Mesenchymal stem cell (in vitro differentiated cells and primary cell): ENCODE measurements at regions not wholly inside any gene's neighbourhood (a gene's known extent, or its start where the extent isn't known, plus 50 kb on each side); places are given as distances from the start of the nearest gene placed in this dataset.

Experiments used
- DNase-seq: peaks from one replicate; pipeline ENCODE4 v3.0.0-alpha.2; 2013
- H2AFZ ChIP-seq: one replicate; pipeline ENCODE4 v1.6.1; 2013; ENCODE audit warnings: low read depth, mild to moderate bottlenecking, control low read depth, inconsistent platforms, low read length, moderate library complexity
- H2AK5ac ChIP-seq: 2 replicates; pipeline ENCODE4 v1.6.1; 2013; ENCODE audit warnings: low read length, moderate library complexity, mild to moderate bottlenecking, inconsistent platforms; ENCODE audit not compliant: severe bottlenecking
- H2BK120ac ChIP-seq: one replicate; pipeline ENCODE4 v1.6.1; 2013; ENCODE audit warnings: low read depth, mild to moderate bottlenecking, inconsistent platforms, low read length, moderate library complexity
- H2BK12ac ChIP-seq, 2 experiments: one replicate each; pipeline ENCODE4 v1.6.1; 2013; ENCODE audit warnings: inconsistent platforms in 2 of 2, low read length in 2 of 2, mild to moderate bottlenecking in 2 of 2, moderate library complexity in 2 of 2, control low read depth in 1 of 2
- H2BK15ac ChIP-seq: one replicate; pipeline ENCODE4 v1.6.1; 2013; ENCODE audit warnings: mild to moderate bottlenecking, low read depth, inconsistent platforms; ENCODE audit not compliant: poor library complexity, severe bottlenecking
- H2BK5ac ChIP-seq: 2 replicates; pipeline ENCODE4 v1.6.1; 2013; ENCODE audit warnings: low read depth, mild to moderate bottlenecking, low read length, control low read depth, inconsistent platforms; ENCODE audit not compliant: poor library complexity, severe bottlenecking
- H3K14ac ChIP-seq, 2 experiments: one replicate each; pipeline ENCODE4 v1.6.1; 2013; ENCODE audit warnings: inconsistent platforms in 2 of 2, low read length in 2 of 2, control low read depth in 1 of 2, mild to moderate bottlenecking in 1 of 2, moderate library complexity in 1 of 2
- H3K18ac ChIP-seq, 2 experiments: one replicate each; pipeline ENCODE4 v1.6.1; 2013; ENCODE audit warnings: inconsistent platforms in 2 of 2, low read length in 2 of 2, control low read depth in 1 of 2, low read depth in 1 of 2, mild to moderate bottlenecking in 1 of 2
- H3K23ac ChIP-seq, 2 experiments: one replicate each; pipeline ENCODE4 v1.6.1; 2013; ENCODE audit warnings: inconsistent platforms in 2 of 2, low read length in 2 of 2, mild to moderate bottlenecking in 2 of 2, moderate library complexity in 2 of 2, control low read depth in 1 of 2
- H3K27ac ChIP-seq: 2 replicates; pipeline ENCODE4 v1.5.1; 2013; ENCODE audit warnings: mild to moderate bottlenecking, moderate library complexity, low read length, control low read depth, inconsistent platforms; ENCODE audit not compliant: poor library complexity, severe bottlenecking
- H3K27me3 ChIP-seq, 2 experiments: 2 replicates each; pipeline versions ENCODE4 v1.6.1 to v1.7.0; 2013; ENCODE audit warnings: low read length in 2 of 2, mild to moderate bottlenecking in 2 of 2, moderate library complexity in 2 of 2, control low read depth in 1 of 2, inconsistent platforms in 1 of 2; ENCODE audit not compliant: control insufficient read depth in 1 of 2, insufficient read depth in 1 of 2
- H3K36me3 ChIP-seq, 2 experiments: 2 replicates each; pipeline versions ENCODE4 v1.6.1 to v1.7.0; 2013; ENCODE audit warnings: low read length in 2 of 2, control low read depth in 1 of 2, inconsistent platforms in 1 of 2, low read depth in 1 of 2, mild to moderate bottlenecking in 1 of 2; ENCODE audit not compliant: insufficient read depth in 2 of 2, control insufficient read depth in 1 of 2
- H3K4ac ChIP-seq, 2 experiments: one replicate each; pipeline ENCODE4 v1.6.1; 2013; ENCODE audit warnings: inconsistent platforms in 2 of 2, low read length in 2 of 2, mild to moderate bottlenecking in 2 of 2, moderate library complexity in 2 of 2, control low read depth in 1 of 2, low read depth in 1 of 2
- H3K4me1 ChIP-seq: 2 replicates; pipeline ENCODE4 v1.6.1; 2013; ENCODE audit warnings: low read depth, low read length, control low read depth; ENCODE audit not compliant: control insufficient read depth, insufficient read depth
- H3K4me2 ChIP-seq: 2 replicates; pipeline ENCODE4 v1.6.1; 2013; ENCODE audit warnings: low read length, mild to moderate bottlenecking, inconsistent platforms; ENCODE audit not compliant: poor library complexity, severe bottlenecking
- H3K4me3 ChIP-seq, 2 experiments: 2 replicates each; pipeline versions ENCODE4 v1.5.1 to v1.7.0; 2013; ENCODE audit warnings: low read length in 2 of 2, mild to moderate bottlenecking in 2 of 2, control low read depth in 1 of 2, low read depth in 1 of 2; ENCODE audit not compliant: insufficient read depth in 1 of 2
- H3K79me1 ChIP-seq: replicated peaks from 2 replicates; pipeline ENCODE4 v1.6.1; 2013; ENCODE audit warnings: mild to moderate bottlenecking, control low read depth, low read length, inconsistent platforms; ENCODE audit not compliant: poor library complexity, severe bottlenecking
- H3K9ac ChIP-seq: 2 replicates; pipeline ENCODE4 v1.7.0; 2013; ENCODE audit warnings: mild to moderate bottlenecking, low read length, moderate library complexity
- H3K9me3 ChIP-seq: 2 replicates; pipeline ENCODE4 v1.7.0; 2013; ENCODE audit warnings: mild to moderate bottlenecking, low read length; ENCODE audit not compliant: control insufficient read depth
- H4K8ac ChIP-seq: one replicate; pipeline ENCODE4 v1.6.1; 2013; ENCODE audit warnings: inconsistent platforms, mild to moderate bottlenecking, low read length, moderate library complexity
- H4K91ac ChIP-seq: one replicate; pipeline ENCODE4 v1.6.1; 2013; ENCODE audit warnings: mild to moderate bottlenecking, low read length, inconsistent platforms
- WGBS: methylation state at CpG from one replicate; pipeline ENCODE4 v1.1.7; 2013; ENCODE audit warnings: mixed read lengths; 5-methylcytosine and 5-hydroxymethylcytosine counted together

DNA sequence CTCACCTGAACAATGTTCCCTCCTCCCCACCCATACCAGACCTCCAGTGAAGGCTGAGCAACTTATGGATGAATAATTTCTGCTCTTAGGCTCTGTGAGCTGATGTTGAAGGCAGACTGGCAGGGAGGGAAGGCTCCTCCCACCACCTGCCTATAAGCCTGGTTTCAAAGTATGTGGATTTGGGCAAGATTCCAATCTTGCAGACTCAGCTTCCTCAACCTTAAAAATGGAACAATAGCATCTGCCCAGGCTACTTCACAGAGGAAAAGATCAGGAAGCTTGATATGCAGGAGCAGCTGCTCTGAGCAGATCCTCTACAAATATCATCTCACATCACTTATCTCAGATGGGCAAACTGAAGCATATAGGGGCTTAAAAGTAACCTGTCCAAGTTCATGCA lies 112.2 kb downstream of the ZFP36L2 start:
- Histone ChIP-seq H3K4ac (no peak overlapping the region), H3K79me1 (no peaks in the 10 kb centered on the region), H4K8ac (no peak overlapping the region), H3K4me3 (no peak overlapping the region), H2BK15ac (no peak overlapping the region), H3K14ac (no peak overlapping the region), H2BK12ac (no peak overlapping the region), H3K9ac (no peak overlapping the region), H3K18ac (no peak overlapping the region), H2BK120ac (no peak overlapping the region), H2AK5ac (no peak overlapping the region), H3K27ac (no peak overlapping the region), H4K91ac (no peak overlapping the region), H3K23ac (no peak overlapping the region), H3K9me3 (peaks cover 2% of the 10 kb centered on the region), H2BK5ac (no peak overlapping the region), H3K36me3 (no peaks in the 10 kb centered on the region), H2AFZ (no peak overlapping the region), H3K27me3 (no peaks in the 10 kb centered on the region), H3K4me1 (peaks cover 6% of the 10 kb centered on the region), H3K4me2 (no peak overlapping the region)
- DNase-seq: no peak

DNA sequence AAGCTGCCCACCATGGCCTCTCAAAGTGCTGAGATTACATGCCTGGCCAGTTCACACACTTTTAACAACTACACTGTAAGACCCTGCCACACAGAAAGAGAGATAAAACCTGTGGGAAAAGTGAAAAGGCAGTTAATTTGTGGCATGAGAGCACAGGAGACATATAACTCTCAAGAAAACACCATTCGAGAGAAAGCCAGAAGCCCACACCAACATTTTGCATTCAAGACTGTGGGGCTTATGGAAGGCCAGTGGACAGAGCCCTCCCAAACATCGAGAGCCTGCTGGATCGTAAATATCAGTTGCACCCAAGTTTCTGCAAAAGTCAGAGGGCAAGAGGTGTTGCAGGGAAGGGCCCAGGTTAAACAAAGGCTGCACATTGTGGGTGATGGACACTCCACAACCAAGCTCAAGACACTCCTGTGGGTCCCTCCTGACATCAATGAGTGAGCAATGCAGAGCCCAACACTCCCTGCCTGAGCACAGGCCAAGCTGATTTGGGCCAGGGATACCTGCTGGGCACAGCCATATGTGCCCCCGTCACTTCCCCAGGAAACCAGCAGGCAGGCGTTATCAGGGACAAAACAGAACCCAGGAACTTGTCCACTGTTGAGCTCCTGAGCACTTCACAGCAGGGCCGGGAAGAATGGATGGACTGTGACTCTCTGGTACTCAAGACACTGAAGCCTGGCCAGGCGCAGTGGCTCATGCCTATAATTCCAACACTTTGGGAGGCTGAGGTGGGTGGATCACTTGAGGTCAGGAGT lies 114.4 kb downstream of the ZFP36L2 start:
- H4K91ac ChIP-seq: no peak overlapping the region
- H3K4ac ChIP-seq: no peak overlapping the region
- H3K79me1 ChIP-seq: no peaks in the 10 kb centered on the region
- no peak overlapping the region for H3K4me3 ChIP-seq
- no peak overlapping the region for H3K9ac ChIP-seq
- no peak overlapping the region for H3K4me2 ChIP-seq
- H3K18ac ChIP-seq: no peak overlapping the region
- no peak overlapping the region for H3K27ac ChIP-seq
- H3K9me3 ChIP-seq: no peaks in the 10 kb centered on the region
- no peak overlapping the region for H2BK120ac ChIP-seq
- H2BK5ac ChIP-seq: no peak overlapping the region
- no peak overlapping the region for H3K14ac ChIP-seq
- H3K27me3 ChIP-seq: no peaks in the 10 kb centered on the region
- no peak overlapping the region for H2AFZ ChIP-seq
- 92% methylated on average over 7 of the region's 7 CpGs for WGBS
- no peaks in the 10 kb centered on the region for H3K36me3 ChIP-seq
- no peak overlapping the region for H2BK12ac ChIP-seq
- no peak overlapping the region for H4K8ac ChIP-seq
- no peak for DNase-seq
- no peak overlapping the region for H2AK5ac ChIP-seq
- H3K23ac ChIP-seq: no peak overlapping the region
- no peak overlapping the region for H2BK15ac ChIP-seq
- H3K4me1 ChIP-seq: peaks cover 7% of the 10 kb centered on the region

DNA sequence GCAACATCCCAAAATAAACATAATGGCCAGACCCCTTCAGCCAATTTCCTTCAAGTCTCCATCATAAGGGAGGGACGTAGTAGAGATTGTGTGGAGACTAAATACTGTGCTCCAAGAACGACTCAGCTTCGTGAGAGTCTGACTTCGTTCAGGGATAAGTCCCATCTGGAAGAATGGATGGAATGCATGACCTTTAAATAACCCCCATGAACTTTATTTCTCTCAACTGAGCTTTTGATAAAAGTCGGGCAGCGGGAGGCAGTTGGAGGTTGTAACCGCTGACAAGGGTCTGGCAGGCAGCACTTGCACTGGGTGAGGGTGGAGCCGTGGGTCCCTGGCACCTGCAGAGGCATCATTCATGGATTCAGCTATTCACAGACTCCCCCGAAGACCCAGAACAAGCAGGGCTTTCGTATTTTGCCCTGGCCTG lies 115.9 kb downstream of the ZFP36L2 start:
- H3K4me3 ChIP-seq: no peak overlapping the region
- H3K9ac ChIP-seq: no peak overlapping the region
- H3K79me1 ChIP-seq: no peaks in the 10 kb centered on the region
- H2AFZ ChIP-seq: no peak overlapping the region
- H2BK5ac ChIP-seq: no peak overlapping the region
- H4K8ac ChIP-seq: no peak overlapping the region
- no peak overlapping the region for H3K18ac ChIP-seq
- H2BK15ac ChIP-seq: no peak overlapping the region
- no peak overlapping the region for H3K14ac ChIP-seq
- H2AK5ac ChIP-seq: no peak overlapping the region
- H3K36me3 ChIP-seq: no peaks in the 10 kb centered on the region
- whole genome bisulfite sequencing: 37% methylated on average over 9 of the region's 10 CpGs
- H3K9me3 ChIP-seq: no peaks in the 10 kb centered on the region
- no peak overlapping the region for H4K91ac ChIP-seq
- no peak overlapping the region for H3K27ac ChIP-seq
- H3K4ac ChIP-seq: no peak overlapping the region
- no peak overlapping the region for H3K23ac ChIP-seq
- H3K4me2 ChIP-seq: no peak overlapping the region
- DNase-seq: peak; percentile 54
- H3K27me3 ChIP-seq: no peaks in the 10 kb centered on the region
- peak overlapping the region in 1 of 2 experiments; percentile 46 for H2BK12ac ChIP-seq
- H3K4me1 ChIP-seq: peaks cover 9% of the 10 kb centered on the region
- no peak overlapping the region for H2BK120ac ChIP-seq

DNA sequence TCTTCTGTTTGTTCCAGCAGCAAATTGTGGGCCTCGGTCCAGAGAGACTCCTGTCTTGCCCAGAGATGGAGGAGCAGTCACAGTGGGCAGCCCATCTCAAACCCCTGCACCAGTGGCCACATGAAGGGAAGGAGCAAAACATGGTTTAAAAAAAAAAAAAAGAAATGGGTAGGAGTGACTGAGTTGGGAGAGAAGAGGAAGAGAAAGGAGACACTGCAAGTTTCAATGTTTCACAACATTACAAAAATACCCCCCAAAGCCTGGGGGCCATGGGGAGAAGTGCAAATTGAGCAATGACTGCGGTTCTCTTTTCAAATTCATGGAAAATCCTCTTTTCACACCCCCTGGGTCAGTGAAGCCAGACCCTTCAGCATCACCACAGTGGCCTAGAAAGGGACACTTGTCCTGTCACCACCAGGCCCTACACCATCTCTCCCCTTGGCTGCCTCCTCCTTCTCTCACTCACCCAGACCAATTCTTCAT lies 117.1 kb downstream of the ZFP36L2 start:
- H3K4ac ChIP-seq: no peak overlapping the region

More for the DNA sequence above, 117.1 kb downstream of the ZFP36L2 start:
- 97% methylated on average over 2 of the region's 2 CpGs for WGBS
- Histone ChIP-seq H4K91ac (no peak overlapping the region), H3K79me1 (no peaks in the 10 kb centered on the region), H3K27ac (no peak overlapping the region), H2AFZ (no peak overlapping the region), H2BK5ac (no peak overlapping the region), H2BK120ac (no peak overlapping the region), H2AK5ac (peak overlapping the region; percentile 24), H3K18ac (peak overlapping the region in 1 of 2 experiments; percentile 28), H3K9ac (no peak overlapping the region), H3K27me3 (no peaks in the 10 kb centered on the region), H3K4me3 (no peak overlapping the region), H3K14ac (no peak overlapping the region), H3K36me3 (no peaks in the 10 kb centered on the region), H2BK15ac (peak overlapping the region; percentile 71), H4K8ac (no peak overlapping the region), H3K23ac (no peak overlapping the region), H3K9me3 (no peaks in the 10 kb centered on the region), H3K4me2 (no peak overlapping the region), H3K4me1 (peaks cover 9% of the 10 kb centered on the region), H2BK12ac (no peak overlapping the region)
- no peak for DNase-seq
